NCI-H2227 (cell line): ENCODE measurements at regions not wholly inside any gene's neighbourhood (a gene's known extent, or its start where the extent isn't known, plus 50 kb on each side); places are given as distances from the start of the nearest gene placed in this dataset.

Source experiments
- DNase-seq: peaks from one replicate; lab custom pipeline; 2025; ENCODE audit not compliant: unreplicated experiment; lab: John Stamatoyannopoulos, UW

DNA sequence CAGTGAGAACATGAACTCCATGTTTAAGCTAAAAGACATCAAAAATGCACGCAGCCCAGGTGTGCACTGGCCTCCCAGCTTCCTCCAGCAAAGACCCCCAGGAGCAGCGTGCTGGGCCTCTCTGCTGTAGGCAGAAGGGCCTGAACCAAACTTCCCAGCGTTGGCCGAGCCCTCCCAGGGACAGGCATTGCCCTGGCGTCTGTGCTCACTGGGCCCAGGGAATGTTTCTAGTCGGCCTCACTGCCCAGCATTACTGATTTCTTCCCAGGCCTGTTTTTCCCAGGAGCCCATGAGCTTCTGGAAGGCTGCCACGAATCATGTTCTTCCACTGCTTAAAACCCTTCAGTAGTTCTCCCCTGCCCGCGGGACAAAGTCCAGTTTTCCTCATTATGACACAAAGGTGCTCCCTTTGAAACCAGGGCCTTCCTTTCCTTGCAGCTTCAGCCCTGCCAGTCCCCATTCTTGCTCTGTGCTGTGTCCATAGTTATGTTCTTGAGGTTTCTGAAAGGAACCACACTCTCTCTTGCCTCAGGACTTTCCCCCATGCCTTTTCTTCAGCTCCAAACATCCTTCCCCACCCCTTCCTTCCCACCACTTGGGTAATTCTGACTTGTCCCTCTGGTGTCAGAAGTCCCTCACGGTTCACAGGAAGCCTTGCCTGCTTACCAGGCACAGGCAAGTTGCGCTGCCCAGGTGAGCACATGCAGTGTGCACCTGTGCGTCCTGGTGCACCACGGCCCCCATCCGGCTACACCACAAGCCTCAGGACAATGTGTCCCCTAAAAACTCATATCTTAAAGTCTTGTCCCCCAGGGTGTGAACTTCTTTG is 93.4 kb upstream of the ENPP6 start:
- no peak for DNase-seq

- DNase-seq = no peak
Observed at GRCh38 chr4:184310171-184310567, 92.5 kb upstream of the ENPP6 start.

GRCh38 chr4:184309241-184310170 is 91.8 kb upstream of the ENPP6 start:
- no peak for DNase-seq

GRCh38 chr4:184306949-184307348 is 89.3 kb upstream of the ENPP6 start:
- DNase-seq = no peak

GRCh38 chr4:184306470-184306869 is 88.8 kb upstream of the ENPP6 start:
- no peak for DNase-seq

DNA sequence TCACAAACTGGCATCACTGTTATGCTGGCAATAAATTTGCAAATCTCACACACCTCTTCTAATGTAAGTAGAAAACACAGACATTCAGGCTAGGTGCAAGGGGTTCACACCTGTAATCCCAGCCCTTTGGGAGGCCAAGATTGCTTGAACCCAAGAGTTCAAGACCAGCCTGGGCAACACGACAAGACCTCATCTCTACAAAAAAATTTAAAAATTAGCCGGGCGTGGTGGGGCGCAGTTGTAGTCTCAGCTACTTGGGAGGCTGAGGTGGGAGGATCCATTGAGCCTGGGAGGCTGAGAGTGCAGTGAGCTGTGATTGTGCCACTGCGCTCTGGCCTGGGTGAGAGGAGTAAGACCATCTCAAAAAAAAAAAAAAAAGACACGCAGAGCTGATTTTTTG is 83.1 kb upstream of the ENPP6 start:
- no peak for DNase-seq

- DNase-seq = no peak
Observed at GRCh38 chr4:184298254-184298653, 80.6 kb upstream of the ENPP6 start.

DNA sequence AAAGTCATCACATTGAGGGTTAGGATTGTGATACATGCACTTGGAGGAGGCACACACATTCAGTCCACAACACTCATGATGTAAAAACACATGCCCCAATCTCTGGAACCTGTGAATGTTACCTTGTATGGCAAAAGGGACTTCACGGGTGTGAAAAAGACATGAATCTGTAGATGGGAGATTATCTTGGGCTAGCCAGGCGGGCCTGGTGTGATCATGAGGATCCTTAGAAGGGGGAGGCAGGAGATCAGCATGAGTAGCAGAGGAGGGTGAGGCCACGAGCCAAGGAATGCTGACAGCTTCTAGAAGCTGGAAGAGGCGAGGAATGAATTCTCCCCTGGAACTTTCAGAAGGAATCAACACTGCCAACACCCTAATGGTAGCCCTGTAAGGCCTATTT is 77.5 kb upstream of the ENPP6 start:
- no peak for DNase-seq

DNA sequence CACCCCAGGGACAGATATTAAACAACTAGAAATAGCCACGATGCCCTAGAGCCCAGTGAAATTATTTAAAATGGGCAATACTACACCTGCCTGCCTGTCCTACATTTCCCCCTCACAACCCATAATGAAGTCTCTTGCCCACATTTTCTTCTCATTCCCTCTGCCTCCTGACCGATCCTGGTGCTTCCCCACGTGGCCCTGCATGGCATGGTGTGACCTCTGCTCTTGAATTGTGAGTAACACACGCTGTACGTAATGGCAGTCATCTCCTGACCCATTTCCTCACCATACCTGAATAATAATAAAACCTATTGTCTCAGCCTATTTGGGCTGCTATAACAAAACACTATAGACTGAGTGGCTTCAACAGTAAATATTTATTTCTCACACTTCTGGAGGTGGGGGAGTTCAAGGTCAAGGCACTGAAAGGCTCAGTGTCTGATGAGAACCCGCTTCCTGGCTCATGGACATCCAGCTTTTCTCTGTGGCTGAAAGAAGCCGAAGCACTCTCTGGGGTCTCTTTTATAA is 77.0 kb upstream of the ENPP6 start:
- DNase-seq = no peak

DNA sequence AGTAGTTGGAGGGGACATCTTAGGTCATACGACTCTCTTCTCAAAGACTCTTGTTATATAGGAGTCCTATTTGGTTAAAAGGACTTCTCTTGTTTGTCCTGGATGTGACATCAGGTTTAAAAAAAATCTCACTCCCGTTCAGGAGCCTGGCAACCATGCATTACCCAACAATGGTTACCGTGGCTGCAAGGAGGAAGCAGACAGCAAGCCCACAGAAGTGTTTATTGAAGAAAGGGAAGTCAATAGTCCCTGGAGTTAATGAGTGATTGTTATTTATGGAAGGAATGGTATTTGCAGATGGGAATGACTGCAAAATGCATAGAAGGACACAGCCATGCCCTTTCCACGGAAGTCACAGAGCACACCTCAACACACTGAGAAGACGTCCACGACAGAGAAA is 75.9 kb upstream of the ENPP6 start:
- DNase-seq = no peak

DNA sequence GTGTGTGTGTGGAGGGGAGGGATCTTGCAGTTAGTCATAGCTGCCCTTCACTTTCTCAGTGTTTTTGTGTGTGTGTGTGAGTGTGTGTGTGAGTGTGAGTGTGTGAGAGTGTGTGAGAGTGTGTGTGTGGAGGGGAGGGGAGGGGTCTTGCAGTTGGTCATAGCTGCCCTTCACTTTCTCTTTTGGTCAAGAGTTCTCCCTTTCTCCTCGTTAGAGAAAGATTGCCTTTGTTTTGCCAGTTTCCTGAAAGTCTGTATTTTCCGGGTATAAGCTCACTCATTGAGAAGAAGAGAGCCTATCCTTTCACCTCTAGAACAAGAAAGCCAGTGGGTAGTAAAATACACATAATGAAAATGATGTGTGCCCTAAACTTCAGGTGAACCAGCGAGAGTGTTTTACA is 75.2 kb upstream of the ENPP6 start:
- DNase-seq = no peak

GRCh38 chr4:184292465-184292867 is 74.8 kb upstream of the ENPP6 start:
- no peak for DNase-seq

DNA sequence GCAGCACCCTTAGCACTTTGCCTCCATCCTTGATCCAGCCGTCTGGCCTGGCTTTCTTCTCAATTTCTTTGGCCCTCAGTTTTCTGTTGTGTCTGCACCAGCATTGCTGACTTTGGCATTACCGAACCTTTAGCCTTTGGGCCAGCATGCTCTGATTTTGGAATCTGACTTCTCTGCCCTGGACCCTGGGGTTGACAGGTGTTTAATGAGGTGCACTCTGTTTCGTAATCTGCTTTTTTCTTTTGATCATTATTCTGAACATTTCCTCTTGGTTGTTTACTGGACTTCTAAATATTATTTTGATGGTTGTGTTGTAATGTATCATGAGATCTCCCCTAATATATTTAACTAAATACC is 71.5 kb upstream of the ENPP6 start:
- no peak for DNase-seq

DNA sequence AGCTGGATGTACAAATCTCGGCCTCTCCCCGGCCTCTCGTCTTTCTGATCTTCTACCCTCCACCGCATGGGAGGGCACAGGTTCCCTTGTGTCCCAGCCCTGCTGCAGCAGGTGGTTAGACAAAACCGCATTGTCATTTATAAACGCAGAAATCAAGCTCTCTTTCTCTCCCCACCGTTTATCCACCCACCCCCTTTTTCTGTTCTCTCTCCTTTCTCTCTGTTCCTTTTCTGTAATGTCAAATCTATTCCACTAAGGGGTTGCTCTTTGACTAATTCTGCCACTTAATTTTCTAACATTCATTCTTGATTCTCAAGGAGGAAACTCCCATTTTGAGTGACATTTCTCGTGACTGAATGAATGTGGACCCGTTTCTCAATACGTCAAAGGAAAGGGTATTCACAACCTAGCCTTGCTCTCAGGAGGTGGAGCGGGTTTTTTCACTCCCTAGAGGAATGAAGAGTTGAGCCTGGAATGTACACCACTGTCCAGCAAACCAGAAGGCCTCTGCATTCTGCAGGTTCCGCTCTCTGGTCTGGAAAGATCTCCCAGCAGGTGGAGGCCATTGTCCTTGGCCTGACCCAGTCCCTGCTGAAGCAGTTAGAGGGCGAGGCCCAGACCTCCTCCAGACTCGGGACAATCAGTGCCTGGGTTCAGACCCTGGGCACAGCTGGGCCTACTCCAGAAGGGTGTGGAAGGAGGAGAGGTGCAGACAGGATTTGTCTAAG is 70.9 kb upstream of the ENPP6 start:
- DNase-seq = no peak

GRCh38 chr4:184287697-184288255 is 70.1 kb upstream of the ENPP6 start:
- no peak for DNase-seq

GRCh38 chr4:184286358-184286757 is 68.7 kb upstream of the ENPP6 start:
- no peak for DNase-seq

- no peak for DNase-seq
Observed at GRCh38 chr4:184284742-184285141, 67.1 kb upstream of the ENPP6 start.

- DNase-seq = no peak
Observed at GRCh38 chr4:184284336-184284690, 66.6 kb upstream of the ENPP6 start.

GRCh38 chr4:184283659-184284335 is 66.1 kb upstream of the ENPP6 start:
- no peak for DNase-seq

GRCh38 chr4:184282895-184283654 is 65.4 kb upstream of the ENPP6 start:
- DNase-seq = no peak
